ENCODE measurements at regions not wholly inside any gene's neighbourhood (a gene's known extent, or its start where the extent isn't known, plus 50 kb on each side); places are given as distances from the start of the nearest gene placed in this dataset.

DNA sequence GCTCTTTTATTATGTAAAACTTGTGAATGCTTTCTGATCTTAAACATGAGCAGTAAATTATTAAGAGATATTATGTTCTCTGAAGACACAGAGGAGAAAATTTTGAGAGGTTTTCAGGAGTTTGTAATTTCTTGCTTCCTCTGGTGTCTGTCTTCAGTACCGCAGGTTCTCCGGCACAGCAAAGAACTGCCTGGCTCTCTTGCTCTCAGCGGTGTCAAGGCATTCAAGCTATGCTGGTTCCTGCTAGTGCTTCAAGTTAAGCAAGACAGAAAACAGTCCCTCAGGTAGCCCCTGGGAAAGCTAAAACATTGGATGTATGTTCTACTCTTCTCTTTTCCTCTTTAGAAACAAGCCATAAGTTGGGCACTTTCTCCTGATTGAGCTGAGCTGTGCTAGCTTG, 120.2 kb upstream of the CENPE start:
- H3K4me3 ChIP-seq (ENCODE audit: low read depth, low read length), result no peak overlapping the region
- no peaks in the 10 kb centered on the region for H3K36me3 ChIP-seq (replicated peaks)
- no peak overlapping the region for H3K27ac ChIP-seq
- H3K27me3 ChIP-seq (replicated peaks), result no peaks in the 10 kb centered on the region
- TF ChIP-seq, protein P1, sequence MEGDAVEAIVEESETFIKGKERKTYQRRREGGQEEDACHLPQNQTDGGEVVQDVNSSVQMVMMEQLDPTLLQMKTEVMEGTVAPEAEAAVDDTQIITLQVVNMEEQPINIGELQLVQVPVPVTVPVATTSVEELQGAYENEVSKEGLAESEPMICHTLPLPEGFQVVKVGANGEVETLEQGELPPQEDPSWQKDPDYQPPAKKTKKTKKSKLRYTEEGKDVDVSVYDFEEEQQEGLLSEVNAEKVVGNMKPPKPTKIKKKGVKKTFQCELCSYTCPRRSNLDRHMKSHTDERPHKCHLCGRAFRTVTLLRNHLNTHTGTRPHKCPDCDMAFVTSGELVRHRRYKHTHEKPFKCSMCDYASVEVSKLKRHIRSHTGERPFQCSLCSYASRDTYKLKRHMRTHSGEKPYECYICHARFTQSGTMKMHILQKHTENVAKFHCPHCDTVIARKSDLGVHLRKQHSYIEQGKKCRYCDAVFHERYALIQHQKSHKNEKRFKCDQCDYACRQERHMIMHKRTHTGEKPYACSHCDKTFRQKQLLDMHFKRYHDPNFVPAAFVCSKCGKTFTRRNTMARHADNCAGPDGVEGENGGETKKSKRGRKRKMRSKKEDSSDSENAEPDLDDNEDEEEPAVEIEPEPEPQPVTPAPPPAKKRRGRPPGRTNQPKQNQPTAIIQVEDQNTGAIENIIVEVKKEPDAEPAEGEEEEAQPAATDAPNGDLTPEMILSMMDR (IDR thresholded peaks at IDR 0.05; ENCODE audit: low read depth, low read length, missing control alignments), result no peak
- DNase-seq, result no peak
- in situ Hi-C loops (cut with HindIII; ENCODE audit: low pct_ligation_motif_present, low sequenced_read_pairs), result no loop called here

DNA sequence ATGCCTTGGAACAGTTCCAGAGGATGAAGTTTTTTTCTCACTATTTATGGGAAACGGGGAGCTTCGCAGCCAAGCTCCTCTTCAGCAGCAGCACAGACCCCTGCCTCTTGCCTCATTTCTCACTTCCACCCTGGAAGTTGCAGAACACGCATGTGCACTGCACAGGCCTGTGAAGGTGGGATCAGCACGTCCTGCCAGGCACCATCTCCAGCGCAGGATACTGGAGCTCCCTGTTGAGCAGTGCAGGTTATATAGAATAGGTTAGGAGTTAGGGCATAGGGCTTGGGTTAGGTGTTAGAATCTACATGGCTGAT, 110.1 kb upstream of the CENPE start:
- H3K27ac ChIP-seq, result no peak overlapping the region
- TF ChIP-seq, protein P1 (IDR thresholded peaks at IDR 0.05; ENCODE audit: low read depth, low read length, missing control alignments), result no peak
- no peaks in the 10 kb centered on the region for H3K36me3 ChIP-seq (replicated peaks)
- H3K27me3 ChIP-seq (replicated peaks), result no peaks in the 10 kb centered on the region
- DNase-seq, result no peak
- H3K4me3 ChIP-seq (ENCODE audit: low read depth, low read length), result no peak overlapping the region
- in situ Hi-C loops (cut with HindIII; ENCODE audit: low pct_ligation_motif_present, low sequenced_read_pairs), result no loop called here

DNA sequence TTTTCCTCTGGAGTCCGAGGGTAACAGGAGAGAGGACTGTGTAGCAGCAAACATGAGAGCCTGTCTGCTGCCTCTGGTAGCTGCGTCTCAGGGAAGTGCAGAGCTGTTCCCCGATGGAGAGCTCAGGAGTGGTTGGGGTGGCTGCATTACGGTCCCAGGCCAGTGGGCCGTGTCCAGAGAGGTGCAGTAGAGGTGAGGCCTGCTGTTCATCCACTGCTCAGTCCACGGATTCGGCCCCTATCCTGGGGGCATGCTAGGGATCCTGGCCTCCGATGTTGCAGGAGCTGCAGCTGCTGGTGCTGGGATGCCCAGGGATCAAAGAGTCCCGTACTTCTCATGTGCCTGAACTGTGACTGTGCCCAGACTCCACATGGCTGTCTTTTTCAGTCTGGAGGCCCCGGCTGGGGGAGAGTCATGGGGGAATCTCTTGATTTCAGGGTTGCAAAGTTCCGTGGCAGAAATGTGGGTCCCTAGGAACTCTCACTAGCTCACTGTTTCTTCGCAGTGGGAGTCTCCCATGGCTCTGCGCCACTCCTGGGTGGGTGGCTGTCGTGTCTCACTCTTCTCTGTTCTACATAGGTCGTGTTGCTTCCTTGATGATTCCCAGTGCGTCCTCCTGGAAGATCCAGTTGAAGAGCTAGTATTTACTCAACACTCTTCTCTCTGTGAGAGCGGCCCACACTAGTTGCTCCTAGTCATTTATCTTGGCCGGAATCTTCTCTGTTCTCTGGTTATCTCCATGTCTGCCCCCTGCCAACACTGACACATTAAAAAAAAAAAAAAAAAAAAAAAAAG, 109.5 kb upstream of the CENPE start:
- H3K4me3 ChIP-seq (ENCODE audit: low read depth, low read length), result no peak overlapping the region
- TF ChIP-seq, protein P1 (IDR thresholded peaks at IDR 0.05; ENCODE audit: low read depth, low read length, missing control alignments), result no peak
- H3K27ac ChIP-seq, result no peak overlapping the region
- no peak for DNase-seq
- in situ Hi-C loops (cut with HindIII; ENCODE audit: low pct_ligation_motif_present, low sequenced_read_pairs), result no loop called here
- no peaks in the 10 kb centered on the region for H3K27me3 ChIP-seq (replicated peaks)
- no peaks in the 10 kb centered on the region for H3K36me3 ChIP-seq (replicated peaks)

DNA sequence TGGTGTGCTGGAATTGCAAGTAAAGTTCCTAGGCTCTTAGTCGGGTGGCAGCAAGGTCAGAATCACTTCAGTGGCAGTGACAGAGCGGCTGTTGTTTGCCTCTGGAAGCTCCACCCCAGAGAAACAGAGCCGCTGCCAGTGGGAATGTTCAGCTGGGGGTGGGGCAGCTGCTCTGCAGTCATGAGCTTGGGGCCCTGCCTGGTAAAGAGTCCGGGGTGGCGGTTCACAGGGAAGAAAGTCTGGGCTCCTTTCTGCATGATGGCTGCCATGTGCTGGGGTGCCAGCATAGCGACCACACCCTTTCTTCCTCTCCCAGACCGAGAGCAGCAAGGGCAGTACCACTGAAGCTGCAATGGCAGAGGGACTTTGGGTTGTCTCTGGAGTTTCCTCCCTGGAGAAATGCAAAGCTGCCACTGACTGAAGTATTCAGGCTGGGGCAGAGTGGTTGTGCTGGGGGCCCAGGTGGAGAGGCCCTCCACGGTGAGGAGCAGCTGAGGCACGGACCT, 108.8 kb upstream of the CENPE start:
- no peak for DNase-seq
- Histone ChIP-seq H3K36me3 (replicated peaks) (no peaks in the 10 kb centered on the region), H3K4me3 (ENCODE audit: low read depth, low read length) (peak overlapping the region; percentile 2), H3K27me3 (replicated peaks) (no peaks in the 10 kb centered on the region), H3K27ac (no peak overlapping the region)
- in situ Hi-C loops (cut with HindIII; ENCODE audit: low pct_ligation_motif_present, low sequenced_read_pairs), result no loop called here
- TF ChIP-seq, protein P1 (IDR thresholded peaks at IDR 0.05; ENCODE audit: low read depth, low read length, missing control alignments), result no peak

DNA sequence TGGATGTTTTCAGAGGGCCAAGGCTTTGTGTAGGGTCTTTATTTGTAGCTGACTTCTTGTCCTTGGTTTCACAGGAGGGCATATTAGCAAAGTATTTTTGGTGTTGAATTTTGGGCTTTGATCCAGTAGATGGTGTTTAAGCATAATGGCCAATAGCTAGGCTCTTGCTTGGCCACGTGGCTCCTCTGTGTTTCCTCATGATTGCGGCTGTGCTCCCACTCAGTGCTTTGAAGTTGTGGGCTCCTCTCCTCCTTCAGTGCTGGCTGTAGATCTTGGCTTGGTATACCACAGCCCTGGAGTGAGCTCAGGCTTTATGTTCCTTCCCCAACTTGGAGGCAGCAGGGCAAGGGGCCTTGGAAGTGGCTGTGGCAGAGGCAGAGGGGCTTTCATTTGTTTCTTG, 107.2 kb upstream of the CENPE start:
- no peak overlapping the region for H3K27ac ChIP-seq
- DNase-seq, result no peak
- no peaks in the 10 kb centered on the region for H3K36me3 ChIP-seq (replicated peaks)
- no peak overlapping the region for H3K4me3 ChIP-seq (ENCODE audit: low read depth, low read length)
- no peaks in the 10 kb centered on the region for H3K27me3 ChIP-seq (replicated peaks)
- TF ChIP-seq, protein P1 (IDR thresholded peaks at IDR 0.05; ENCODE audit: low read depth, low read length, missing control alignments), result no peak
- in situ Hi-C loops (cut with HindIII; ENCODE audit: low pct_ligation_motif_present, low sequenced_read_pairs), result no loop called here

DNA sequence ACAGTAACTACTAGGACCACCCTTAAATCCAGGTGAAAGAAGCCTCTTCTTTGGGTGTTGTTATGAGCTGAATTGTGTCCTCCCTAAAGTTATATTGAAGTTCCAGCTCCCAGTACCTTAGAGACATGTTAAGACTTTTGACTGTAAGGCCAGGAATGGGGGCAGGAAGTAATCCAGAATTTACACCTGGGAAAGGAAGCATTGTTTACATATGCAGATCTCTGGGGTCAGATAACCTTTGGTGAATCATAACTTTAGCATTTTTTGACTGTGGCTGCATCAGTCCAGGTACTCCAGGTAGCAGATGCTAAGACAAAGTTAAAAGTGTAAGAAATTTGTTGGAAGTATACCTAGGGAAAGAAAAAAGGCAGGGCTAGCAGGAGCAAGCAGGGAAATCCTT, 104.9 kb upstream of the CENPE start:
- no peaks in the 10 kb centered on the region for H3K27me3 ChIP-seq (replicated peaks)
- TF ChIP-seq, protein P1 (IDR thresholded peaks at IDR 0.05; ENCODE audit: low read depth, low read length, missing control alignments), result no peak
- H3K4me3 ChIP-seq (ENCODE audit: low read depth, low read length), result no peak overlapping the region
- in situ Hi-C loops (cut with HindIII; ENCODE audit: low pct_ligation_motif_present, low sequenced_read_pairs), result no loop called here
- no peak overlapping the region for H3K27ac ChIP-seq
- no peak for DNase-seq
- no peaks in the 10 kb centered on the region for H3K36me3 ChIP-seq (replicated peaks)

Data from brain microvascular endothelial cell (primary cell).